Parathyroid adenoma (tissue), 2 donors: ENCODE measurements at regions not wholly inside any gene's neighbourhood (a gene's known extent, or its start where the extent isn't known, plus 50 kb on each side); places are given as distances from the start of the nearest gene placed in this dataset.

Experiments used
- H2AFZ ChIP-seq: fragments of 300-600 bp; sonication (generic); one replicate; pipeline ENCODE4 v1.7.0; 2017; ENCODE audit warnings: antibody characterized with exemption, mild to moderate bottlenecking
- H3K27ac ChIP-seq: fragments of 300-600 bp; sonication (generic); one replicate; pipeline ENCODE4 v1.7.0; 2017
- H3K27me3 ChIP-seq: fragments of 300-600 bp; sonication (generic); one replicate; pipeline ENCODE4 v1.7.0; 2017; ENCODE audit warnings: low read length; ENCODE audit not compliant: control insufficient read depth, insufficient read depth
- H3K36me3 ChIP-seq: fragments of 300-600 bp; sonication (generic); one replicate; pipeline ENCODE4 v1.7.0; 2017; ENCODE audit warnings: low read length; ENCODE audit not compliant: control insufficient read depth, insufficient read depth
- H3K4me1 ChIP-seq: fragments of 300-600 bp; sonication (generic); one replicate; pipeline ENCODE4 v1.7.0; 2017; ENCODE audit warnings: control low read depth
- H3K4me2 ChIP-seq: fragments of 300-600 bp; sonication (generic); one replicate; pipeline ENCODE4 v1.7.0; 2017; ENCODE audit warnings: low read length
- H3K4me3 ChIP-seq: fragments of 300-600 bp; sonication (generic); one replicate; pipeline ENCODE4 v1.7.0; 2017; ENCODE audit warnings: low read depth, low read length
- H3K79me2 ChIP-seq: fragments of 300-600 bp; sonication (generic); one replicate; pipeline ENCODE4 v1.7.0; 2017; ENCODE audit warnings: control low read depth
- H3K9ac ChIP-seq: fragments of 300-600 bp; sonication (generic); one replicate; pipeline ENCODE4 v1.7.0; 2017; ENCODE audit warnings: mild to moderate bottlenecking
- H3K9me3 ChIP-seq: fragments of 300-600 bp; sonication (generic); one replicate; pipeline ENCODE4 v1.7.0; 2017; ENCODE audit warnings: low read length; ENCODE audit not compliant: control insufficient read depth
- CTCF ChIP-seq: fragments of 300-600 bp; sonication (generic); IDR thresholded peaks from one replicate; pipeline ENCODE4 v1.7.0; 2017; ENCODE audit warnings: antibody characterized with exemption, mild to moderate bottlenecking
- donor health status: primary hyperparathyroidism.

DNA sequence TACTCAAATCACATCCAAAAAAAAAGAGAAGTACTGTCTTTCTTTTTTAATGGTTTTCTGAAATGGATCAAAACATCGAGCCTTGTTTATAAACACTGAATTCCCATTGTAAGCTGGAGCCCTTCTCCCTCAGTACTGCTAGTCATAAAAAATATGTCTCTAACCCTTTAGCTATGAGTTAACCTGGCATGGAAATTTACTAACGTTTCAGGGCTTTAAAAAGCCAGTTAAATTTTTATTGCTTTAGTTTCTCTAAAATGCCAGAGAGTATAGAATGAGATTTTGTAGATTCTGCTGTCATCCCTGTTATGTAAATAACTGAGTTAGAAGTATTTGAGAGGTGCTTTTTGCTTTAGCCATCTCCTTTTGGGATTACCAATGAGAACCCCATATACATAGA, 528.3 kb downstream of the EFNB2 start:
- Histone ChIP-seq H3K79me2 (no peaks in the 10 kb centered on the region), H3K9ac (no peak overlapping the region), H3K27ac (no peak overlapping the region), H3K36me3 (no peaks in the 10 kb centered on the region), H3K9me3 (no peaks in the 10 kb centered on the region), H3K27me3 (no peaks in the 10 kb centered on the region), H2AFZ (no peak overlapping the region), H3K4me3 (no peak overlapping the region), H3K4me2 (no peak overlapping the region), H3K4me1 (no peaks in the 10 kb centered on the region)
- TF ChIP-seq CTCF = no peak

- Histone ChIP-seq H3K9ac (no peak overlapping the region), H3K36me3 (no peaks in the 10 kb centered on the region), H3K4me1 (no peaks in the 10 kb centered on the region), H3K79me2 (no peaks in the 10 kb centered on the region), H3K27ac (no peak overlapping the region), H3K4me2 (no peak overlapping the region), H2AFZ (no peak overlapping the region), H3K9me3 (no peaks in the 10 kb centered on the region), H3K4me3 (no peak overlapping the region), H3K27me3 (no peaks in the 10 kb centered on the region)
- no peak for TF ChIP-seq CTCF
Measured at GRCh38 chr13:106003651-106004050, 531.8 kb downstream of the EFNB2 start.

DNA sequence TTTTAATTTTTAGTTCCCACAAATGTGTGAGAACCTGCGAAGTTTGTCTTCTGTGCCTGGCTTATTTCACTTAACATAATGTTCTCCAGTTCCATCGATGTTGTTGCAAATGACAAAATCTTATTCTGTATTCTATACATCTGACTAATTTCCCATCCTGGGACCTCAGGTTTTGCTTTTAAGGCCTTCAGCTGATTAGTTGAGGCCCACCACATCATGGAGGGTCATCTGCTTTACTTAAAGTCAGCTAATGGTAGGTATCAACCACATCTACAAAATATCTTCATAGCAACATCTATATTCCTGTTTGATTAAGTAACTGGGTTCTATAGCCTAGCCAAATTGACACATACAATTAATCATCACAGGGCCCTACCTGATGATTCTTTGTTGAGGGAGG, 534.0 kb downstream of the EFNB2 start:
- H3K36me3 ChIP-seq = no peaks in the 10 kb centered on the region
- no peak overlapping the region for H3K4me2 ChIP-seq
- H3K4me3 ChIP-seq = no peak overlapping the region
- H3K27me3 ChIP-seq = no peaks in the 10 kb centered on the region
- H3K4me1 ChIP-seq = no peaks in the 10 kb centered on the region
- no peak for TF ChIP-seq CTCF
- H3K27ac ChIP-seq = no peak overlapping the region
- H3K9ac ChIP-seq = no peak overlapping the region
- H2AFZ ChIP-seq = no peak overlapping the region
- H3K9me3 ChIP-seq = no peaks in the 10 kb centered on the region
- no peaks in the 10 kb centered on the region for H3K79me2 ChIP-seq

- Histone ChIP-seq H3K36me3 (no peaks in the 10 kb centered on the region), H2AFZ (no peak overlapping the region), H3K4me3 (no peak overlapping the region), H3K27me3 (no peaks in the 10 kb centered on the region), H3K4me2 (no peak overlapping the region), H3K9ac (no peak overlapping the region), H3K9me3 (no peaks in the 10 kb centered on the region), H3K27ac (no peak overlapping the region), H3K4me1 (no peaks in the 10 kb centered on the region), H3K79me2 (no peaks in the 10 kb centered on the region)
- no peak for TF ChIP-seq CTCF
Measured at GRCh38 chr13:105997581-105998550, 537.6 kb downstream of the EFNB2 start.
